AG09309 (cell line): ENCODE measurements at regions not wholly inside any gene's neighbourhood (a gene's known extent, or its start where the extent isn't known, plus 50 kb on each side); places are given as distances from the start of the nearest gene placed in this dataset.

ENCODE experiments used
- DNase-seq: peaks from one replicate; pipeline ENCODE4 v3.0.0-alpha.2; 2010; ENCODE audit warnings: low read depth
- H3K4me3 ChIP-seq: 2 replicates; pipeline ENCODE4 v1.5.1; 2011; ENCODE audit warnings: mild to moderate bottlenecking, low read depth, low read length, moderate library complexity; ENCODE audit not compliant: control insufficient read depth
- TF ChIP-seq, protein P1 (sequence below): IDR thresholded peaks from 2 replicates; pipeline ENCODE4 v1.5.1; 2011; ENCODE audit warnings: mild to moderate bottlenecking, low read depth, low read length, inconsistent platforms; ENCODE audit not compliant: insufficient read depth, control insufficient read depth; ENCODE audit errors: missing control alignments

DNA sequence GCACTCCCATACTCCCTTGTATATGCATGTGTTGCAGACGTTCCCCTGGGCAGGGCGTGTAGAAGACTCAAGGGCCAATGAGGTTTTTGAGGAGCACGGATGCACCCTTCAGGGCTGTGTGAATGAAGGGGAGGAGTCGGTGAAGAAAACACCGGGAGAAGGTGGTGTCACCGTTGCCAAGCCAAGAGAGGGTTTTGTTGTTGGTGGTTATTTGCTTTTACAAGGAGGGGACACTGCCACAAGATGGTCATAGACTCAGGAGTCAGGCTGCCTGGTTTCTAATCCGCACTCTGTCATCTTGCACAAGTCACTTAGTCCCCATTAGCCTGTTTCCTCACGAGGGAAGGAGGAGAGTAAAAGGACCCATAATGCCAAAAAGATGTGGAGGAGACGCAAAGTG, 124.0 kb downstream of the PXDC1 start:
- no peak overlapping the region for H3K4me3 ChIP-seq
- no peak for DNase-seq
- TF ChIP-seq, protein P1, sequence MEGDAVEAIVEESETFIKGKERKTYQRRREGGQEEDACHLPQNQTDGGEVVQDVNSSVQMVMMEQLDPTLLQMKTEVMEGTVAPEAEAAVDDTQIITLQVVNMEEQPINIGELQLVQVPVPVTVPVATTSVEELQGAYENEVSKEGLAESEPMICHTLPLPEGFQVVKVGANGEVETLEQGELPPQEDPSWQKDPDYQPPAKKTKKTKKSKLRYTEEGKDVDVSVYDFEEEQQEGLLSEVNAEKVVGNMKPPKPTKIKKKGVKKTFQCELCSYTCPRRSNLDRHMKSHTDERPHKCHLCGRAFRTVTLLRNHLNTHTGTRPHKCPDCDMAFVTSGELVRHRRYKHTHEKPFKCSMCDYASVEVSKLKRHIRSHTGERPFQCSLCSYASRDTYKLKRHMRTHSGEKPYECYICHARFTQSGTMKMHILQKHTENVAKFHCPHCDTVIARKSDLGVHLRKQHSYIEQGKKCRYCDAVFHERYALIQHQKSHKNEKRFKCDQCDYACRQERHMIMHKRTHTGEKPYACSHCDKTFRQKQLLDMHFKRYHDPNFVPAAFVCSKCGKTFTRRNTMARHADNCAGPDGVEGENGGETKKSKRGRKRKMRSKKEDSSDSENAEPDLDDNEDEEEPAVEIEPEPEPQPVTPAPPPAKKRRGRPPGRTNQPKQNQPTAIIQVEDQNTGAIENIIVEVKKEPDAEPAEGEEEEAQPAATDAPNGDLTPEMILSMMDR: no peak

DNA sequence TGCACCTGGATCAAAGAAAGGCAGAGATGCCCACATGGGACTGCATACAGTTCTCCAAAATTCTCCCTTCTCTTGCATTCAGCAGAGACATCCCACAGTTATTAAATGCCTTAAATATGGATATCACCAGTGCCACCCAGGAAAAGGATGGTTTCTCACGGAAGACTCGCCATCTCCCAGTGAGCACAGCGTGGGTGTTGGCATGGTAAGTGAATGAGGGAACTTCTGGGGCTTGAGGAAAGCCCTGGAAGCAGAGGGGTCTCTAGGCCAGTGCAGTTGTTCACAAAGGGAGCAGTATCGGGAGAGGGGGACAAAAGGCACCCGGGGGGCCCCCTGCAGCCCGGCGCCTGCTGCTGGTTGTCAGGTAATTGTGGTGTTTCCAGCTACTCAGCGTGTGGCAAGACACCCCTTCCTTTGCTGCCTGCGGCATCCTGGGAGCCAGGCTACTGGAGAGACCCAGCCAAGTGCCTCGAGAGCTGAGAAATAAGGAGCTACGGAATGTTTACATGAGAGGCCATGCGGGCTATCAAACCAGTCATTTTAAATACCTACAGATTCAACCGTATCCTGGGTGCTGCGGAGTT, 125.4 kb downstream of the PXDC1 start:
- TF ChIP-seq, protein P1: no peak
- no peak overlapping the region for H3K4me3 ChIP-seq
- DNase-seq: no peak

DNA sequence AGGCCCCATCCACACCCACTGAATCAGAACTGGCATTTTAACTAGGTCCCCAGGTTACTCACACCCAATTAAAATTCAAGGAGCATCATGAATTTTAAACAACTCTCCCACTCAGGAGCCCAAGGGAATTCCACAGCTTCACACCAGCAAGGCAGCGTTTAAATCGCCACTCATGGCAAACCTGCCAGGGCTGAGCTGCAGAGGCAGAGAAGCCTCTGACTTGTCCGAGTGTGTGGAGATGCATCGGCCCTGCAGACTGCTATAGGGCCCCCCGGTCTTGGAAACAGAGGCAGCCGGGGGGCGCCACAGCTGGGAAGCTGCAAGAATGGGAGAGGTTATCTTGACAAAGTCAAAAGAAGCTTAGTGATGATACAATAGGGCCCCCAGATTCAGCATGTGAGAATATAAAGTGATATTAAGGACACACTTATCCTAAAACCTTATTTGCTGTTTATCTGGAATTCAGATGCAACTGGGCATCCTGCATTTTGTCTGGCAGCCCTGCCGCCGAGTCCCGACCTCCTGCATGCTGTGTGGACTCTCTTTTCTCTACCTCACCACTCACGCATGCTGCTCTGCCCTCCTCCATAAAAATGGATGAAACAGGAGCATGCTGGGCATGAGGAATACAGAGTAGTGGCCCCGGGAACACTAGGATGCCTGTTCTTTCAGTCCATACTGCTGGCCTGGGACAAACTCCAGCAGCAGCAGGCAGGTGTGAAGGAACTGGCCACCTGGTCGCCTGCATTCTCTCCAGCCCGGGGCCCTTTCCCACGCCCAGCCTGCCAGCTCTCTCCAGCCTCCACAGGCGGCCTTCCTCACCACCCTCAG, 126.1 kb downstream of the PXDC1 start:
- DNase-seq: no peak
- no peak overlapping the region for H3K4me3 ChIP-seq
- TF ChIP-seq, protein P1: no peak

DNA sequence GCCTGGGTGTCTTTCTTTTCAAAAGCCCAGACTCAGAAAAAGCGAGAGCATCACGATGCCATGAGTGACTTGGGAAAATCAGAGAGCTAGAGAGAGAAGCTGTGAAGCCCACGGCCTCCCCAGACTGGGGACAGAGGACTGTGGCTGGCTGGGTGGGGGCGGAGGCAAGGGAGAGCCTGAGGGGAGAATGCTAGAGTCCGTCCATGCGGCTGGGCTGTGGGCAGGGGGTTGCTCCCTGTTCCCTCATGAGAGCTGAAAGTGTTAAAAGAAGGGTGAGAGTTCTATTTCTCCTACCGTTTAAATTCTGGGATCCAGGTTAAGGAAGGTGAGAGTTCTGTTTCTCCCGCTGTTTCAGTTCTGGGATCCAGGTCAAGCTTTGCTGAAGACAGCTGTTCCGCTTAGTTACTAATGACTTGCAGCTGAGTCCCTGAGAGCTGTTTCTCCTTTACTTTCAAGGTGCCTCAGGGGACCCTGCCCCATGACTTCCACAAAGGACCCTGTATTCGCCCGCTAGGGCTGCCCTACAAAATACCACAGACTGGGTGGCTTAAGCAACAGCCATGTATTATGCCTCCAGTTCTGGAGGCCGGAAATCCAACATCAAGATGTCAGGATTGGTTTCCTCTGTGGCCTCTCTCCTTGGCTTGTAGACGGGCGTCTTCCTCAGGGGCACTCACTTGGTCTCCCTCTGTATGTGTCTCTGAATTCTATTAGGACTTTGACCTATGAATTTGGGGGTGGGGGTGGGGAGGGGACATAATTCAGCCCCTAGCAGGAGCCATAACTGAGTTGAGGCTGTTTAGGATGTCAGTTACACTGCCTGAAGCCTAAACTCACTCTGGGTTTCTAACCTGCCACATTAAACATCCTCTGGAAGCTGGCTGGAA, 127.0 kb downstream of the PXDC1 start:
- no peak overlapping the region for H3K4me3 ChIP-seq
- TF ChIP-seq, protein P1: no peak
- no peak for DNase-seq

DNA sequence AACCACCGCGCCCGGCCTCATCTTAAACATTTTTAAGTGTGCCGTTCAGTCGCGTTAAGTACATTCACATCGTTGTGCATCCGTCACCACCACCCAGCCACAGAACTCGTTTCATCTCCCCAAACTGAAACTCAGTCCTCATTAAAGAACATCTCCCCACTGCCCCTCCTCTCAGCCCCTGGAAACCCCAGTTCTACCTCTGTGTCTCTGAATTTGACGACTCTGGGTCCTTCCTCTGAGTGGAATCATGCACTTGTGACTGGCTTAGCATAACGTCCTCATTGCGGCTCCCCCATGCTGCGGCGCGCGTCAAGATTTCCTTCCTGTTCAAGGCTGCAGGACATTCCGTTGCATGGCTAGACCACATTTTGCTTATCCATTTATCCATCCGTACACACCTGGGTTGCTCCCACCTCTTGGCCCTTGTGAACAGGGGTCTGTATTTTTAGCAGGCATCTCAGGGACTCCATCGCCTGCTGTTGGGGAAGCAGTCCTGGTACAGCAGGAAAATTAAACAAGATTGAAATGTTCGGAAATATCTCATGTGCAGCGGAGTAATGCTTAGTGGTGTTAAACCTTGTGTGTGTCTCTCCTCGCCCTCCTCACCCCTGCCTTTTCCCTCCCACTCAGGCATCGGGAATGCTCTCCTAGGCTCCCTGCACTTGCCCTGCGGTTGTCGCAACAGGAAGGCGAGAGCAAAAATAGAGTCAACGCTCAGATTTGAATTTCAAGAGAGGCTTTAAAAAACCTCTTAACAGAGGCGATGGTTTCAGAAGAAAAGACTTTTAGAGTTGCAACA, 127.9 kb downstream of the PXDC1 start:
- TF ChIP-seq, protein P1: no peak
- DNase-seq: no peak
- H3K4me3 ChIP-seq: no peak overlapping the region

DNA sequence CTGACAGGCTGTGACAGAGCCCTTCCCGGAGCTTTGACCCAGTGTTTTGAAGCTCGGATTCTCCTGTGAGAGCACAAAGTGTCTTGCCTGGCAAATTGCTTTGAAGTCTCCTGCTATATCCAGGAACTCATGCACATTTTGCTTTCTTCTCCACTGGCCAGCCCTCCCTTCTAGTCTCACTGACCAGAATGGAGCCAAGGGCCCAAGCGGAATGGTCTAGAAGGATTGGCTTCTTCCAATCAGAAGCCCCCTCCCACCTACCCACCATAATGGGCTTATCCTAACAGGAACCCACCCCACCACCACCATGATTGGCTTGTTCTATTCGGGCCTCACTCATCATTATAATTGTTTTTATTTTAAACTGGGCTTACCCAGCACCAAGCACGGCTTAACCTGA, 130.1 kb downstream of the PXDC1 start:
- DNase-seq: no peak
- no peak overlapping the region for H3K4me3 ChIP-seq
- TF ChIP-seq, protein P1: no peak
